Liver (tissue), 8 donors: ENCODE measurements at regions not wholly inside any gene's neighbourhood (a gene's known extent, or its start where the extent isn't known, plus 50 kb on each side); places are given as distances from the start of the nearest gene placed in this dataset.

Experiments
- DNase-seq: peaks from one replicate; pipeline ENCODE4 v3.0.0-alpha.2; 2017; ENCODE audit warnings: low spot score
- H3K27ac ChIP-seq, 2 donors: one replicate each; pipeline ENCODE4 v1.7.0; 2013; ENCODE audit warnings: inconsistent platforms in 2 of 2, low read length in 2 of 2, control low read depth in 1 of 2, low read depth in 1 of 2, mild to moderate bottlenecking in 1 of 2
- H3K27me3 ChIP-seq, 4 donors: one replicate each; pipeline versions ENCODE4 v1.6.1 to v1.7.0; 2013; ENCODE audit warnings: low read length in 3 of 4, inconsistent platforms in 1 of 4, mild to moderate bottlenecking in 1 of 4, moderate library complexity in 1 of 4; ENCODE audit not compliant: control insufficient read depth in 4 of 4, insufficient read depth in 4 of 4
- H3K36me3 ChIP-seq, 4 donors: one replicate each; pipeline versions ENCODE4 v1.6.1 to v1.7.0; 2013; ENCODE audit warnings: low read length in 3 of 4, mild to moderate bottlenecking in 3 of 4, low read depth in 1 of 4, moderate library complexity in 1 of 4; ENCODE audit not compliant: control insufficient read depth in 4 of 4, insufficient read depth in 3 of 4
- H3K4me1 ChIP-seq, 4 donors: one replicate each; pipeline versions ENCODE4 v1.6.1 to v1.7.0; 2013; ENCODE audit warnings: low read length in 3 of 4, mild to moderate bottlenecking in 3 of 4, moderate library complexity in 1 of 4; ENCODE audit not compliant: control insufficient read depth in 4 of 4, insufficient read depth in 4 of 4
- H3K4me3 ChIP-seq, 3 donors: one replicate each; pipeline versions ENCODE4 v1.6.1 to v1.7.0; 2013; ENCODE audit warnings: low read length in 3 of 3, control low read depth in 1 of 3, low read depth in 1 of 3, mild to moderate bottlenecking in 1 of 3
- H3K9ac ChIP-seq, 2 donors: one replicate each; pipeline ENCODE4 v1.7.0; 2013; ENCODE audit warnings: low read length in 2 of 2, mild to moderate bottlenecking in 2 of 2, moderate library complexity in 2 of 2, control low read depth in 1 of 2, low read depth in 1 of 2
- H3K9me3 ChIP-seq, 4 donors: one replicate each; pipeline versions ENCODE4 v1.6.1 to v1.7.0; 2013; ENCODE audit warnings: low read length in 3 of 4; ENCODE audit not compliant: control insufficient read depth in 4 of 4
- ATF3 ChIP-seq: IDR thresholded peaks from 2 replicates; pipeline ENCODE4 v1.6.1; 2016; ENCODE audit warnings: antibody characterized with exemption
- CTCF ChIP-seq: fragments of 150-350 bp; IDR thresholded peaks from 2 replicates; pipeline ENCODE4 v1.5.1; 2017; ENCODE audit warnings: improper control_type of control experiment, low read depth, low read length; ENCODE audit not compliant: missing input control
- EGR1 ChIP-seq, 2 donors: IDR thresholded peaks; 2 replicates each; pipeline ENCODE4 v1.6.1; 2016 to 2018; ENCODE audit warnings: antibody characterized with exemption in 2 of 2, low read depth in 2 of 2
- FOXA1 ChIP-seq: IDR thresholded peaks from 2 replicates; pipeline ENCODE4 v1.6.1; 2016; ENCODE audit warnings: antibody characterized with exemption
- FOXA2 ChIP-seq: IDR thresholded peaks from 2 replicates; pipeline ENCODE4 v1.6.1; 2016; ENCODE audit warnings: antibody characterized with exemption
- GABPA ChIP-seq, 2 donors: IDR thresholded peaks in 1 of 2; conservative IDR thresholded peaks in 1 of 2; 2 replicates each; pipeline ENCODE4 v1.6.1; 2016; ENCODE audit warnings: antibody characterized with exemption in 2 of 2, mild to moderate bottlenecking in 1 of 2, moderate library complexity in 1 of 2
- HNF4A ChIP-seq, 2 donors: conservative IDR thresholded peaks; 2 replicates each; pipeline ENCODE4 v1.6.1; 2016; ENCODE audit warnings: antibody characterized with exemption in 2 of 2, mild to moderate bottlenecking in 2 of 2
- HNF4G ChIP-seq: IDR thresholded peaks from 2 replicates; pipeline ENCODE4 v1.6.1; 2016; ENCODE audit warnings: antibody characterized with exemption
- JUND ChIP-seq, 2 donors: IDR thresholded peaks; 2 replicates each; pipeline ENCODE4 v1.6.1; 2016; ENCODE audit warnings: antibody characterized with exemption in 2 of 2
- MAX ChIP-seq: IDR thresholded peaks from 2 replicates; pipeline ENCODE4 v1.6.1; 2016; ENCODE audit warnings: antibody characterized with exemption
- NR2F2 ChIP-seq: IDR thresholded peaks from 2 replicates; pipeline ENCODE4 v1.6.1; 2016; ENCODE audit warnings: antibody characterized with exemption
- RAD21 ChIP-seq, 2 donors: IDR thresholded peaks; 2 replicates each; pipeline ENCODE4 v1.6.1; 2016; ENCODE audit warnings: antibody characterized with exemption in 2 of 2, mild to moderate bottlenecking in 2 of 2
- REST ChIP-seq: IDR thresholded peaks from 2 replicates; pipeline ENCODE4 v1.6.1; 2016; ENCODE audit warnings: antibody characterized with exemption, mild to moderate bottlenecking
- RXRA ChIP-seq, 2 donors: IDR thresholded peaks; 2 replicates each; pipeline ENCODE4 v1.6.1; 2017 to 2018; ENCODE audit warnings: antibody characterized with exemption in 2 of 2, mild to moderate bottlenecking in 1 of 2
- SP1 ChIP-seq: IDR thresholded peaks from 2 replicates; pipeline ENCODE4 v1.6.1; 2018; ENCODE audit warnings: antibody characterized with exemption, mild to moderate bottlenecking
- TAF1 ChIP-seq: conservative IDR thresholded peaks from 2 replicates; pipeline ENCODE4 v1.6.1; 2016; ENCODE audit warnings: antibody characterized with exemption, mild to moderate bottlenecking
- YY1 ChIP-seq: IDR thresholded peaks from 2 replicates; pipeline ENCODE4 v1.6.1; 2016; ENCODE audit warnings: antibody characterized with exemption, mild to moderate bottlenecking
- ZBTB33 ChIP-seq: IDR thresholded peaks from 2 replicates; pipeline ENCODE4 v1.6.1; 2016; ENCODE audit warnings: antibody characterized with exemption
- WGBS: extraction: QIAGEN DNeasy Blood & Tissue Kit; methylation state at CpG from one replicate; pipeline ENCODE4 v1.1.7; 2013; 5-methylcytosine and 5-hydroxymethylcytosine counted together
- donor health status: healthy.
- donor health status: healthy.
- donor health status: healthy.
- donor health status: healthy.
- donor health status: healthy.

GRCh38 chr10:130933008-130933390, 378.5 kb downstream of the TCERG1L start:
- Histone ChIP-seq H3K9me3 (no peaks in the 10 kb centered on the region), H3K4me3 (no peak overlapping the region), H3K9ac (no peak overlapping the region), H3K36me3 (no peaks in the 10 kb centered on the region), H3K4me1 (no peaks in the 10 kb centered on the region), H3K27me3 (no peaks in the 10 kb centered on the region), H3K27ac (no peak overlapping the region)
- no peak for DNase-seq
- 77% methylated on average over 5 of the region's 5 CpGs for WGBS
- TF ChIP-seq FOXA2: no peak
- no peak for TF ChIP-seq JUND (IDR thresholded peaks at IDR 0.05)
- no peak for TF ChIP-seq HNF4G
- no peak for TF ChIP-seq SP1
- TF ChIP-seq REST: no peak
- TF ChIP-seq ATF3: no peak
- TF ChIP-seq MAX: no peak
- TF ChIP-seq ZBTB33: no peak
- TF ChIP-seq RXRA (IDR thresholded peaks at IDR 0.05): no peak
- TF ChIP-seq YY1: no peak
- no peak for TF ChIP-seq TAF1
- no peak for TF ChIP-seq FOXA1
- no peak for TF ChIP-seq NR2F2
- no peak for TF ChIP-seq EGR1 (IDR thresholded peaks at IDR 0.05; ENCODE audit: low read depth in 2 of 2)
- TF ChIP-seq GABPA (IDR thresholded peaks at IDR 0.05 in 1 of 2, conservative IDR thresholded peaks at IDR 0.05 in 1 of 2): no peak
- TF ChIP-seq RAD21 (IDR thresholded peaks at IDR 0.05): no peak
- no peak for TF ChIP-seq HNF4A (conservative IDR thresholded peaks at IDR 0.05)
- TF ChIP-seq CTCF: no peak
